ENCODE measurements at regions not wholly inside any gene's neighbourhood (a gene's known extent, or its start where the extent isn't known, plus 50 kb on each side); places are given as distances from the start of the nearest gene placed in this dataset.

DNA sequence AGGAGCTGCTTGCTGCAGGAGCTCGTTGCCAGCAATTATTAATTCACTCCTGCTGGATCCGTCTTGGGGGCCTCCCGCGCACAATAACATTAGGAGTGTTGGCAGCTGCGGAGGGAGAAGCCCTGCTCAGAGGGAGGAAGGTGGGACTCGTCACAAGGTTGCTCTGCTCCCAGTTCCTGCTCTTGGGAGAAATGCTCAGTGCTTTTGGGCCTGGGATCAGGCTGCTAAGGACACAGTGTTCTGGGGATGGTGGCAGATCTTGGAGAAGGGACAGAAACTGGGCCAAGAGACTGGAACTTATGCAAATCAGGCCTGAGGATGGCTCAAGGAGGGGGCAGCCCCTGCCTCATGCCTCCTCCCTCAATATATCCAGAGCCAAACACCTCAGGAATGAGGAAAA is 78.9 kb upstream of the OLFM4 start:
- H3K36me3 Mint-ChIP-seq (ENCODE audit: low read depth) = no peaks in the 10 kb centered on the region
- H3K27me3 Mint-ChIP-seq = no peaks in the 10 kb centered on the region
- POLR2A ChIA-PET = no interaction called here
- DNase-seq (no peak), ATAC-seq (ENCODE audit: low read depth) (no peak)
- H3K9me3 Mint-ChIP-seq = peaks cover 6% of the 10 kb centered on the region
- CTCF ChIA-PET = no interaction called here
- H3K27ac Mint-ChIP-seq = no peak overlapping the region
- H3K4me1 Mint-ChIP-seq = no peaks in the 10 kb centered on the region
- intact Hi-C loops (cut with micrococcal nuclease) = no loop called here
- no peak overlapping the region for H3K4me3 Mint-ChIP-seq
- TF ChIP-seq, protein P1, sequence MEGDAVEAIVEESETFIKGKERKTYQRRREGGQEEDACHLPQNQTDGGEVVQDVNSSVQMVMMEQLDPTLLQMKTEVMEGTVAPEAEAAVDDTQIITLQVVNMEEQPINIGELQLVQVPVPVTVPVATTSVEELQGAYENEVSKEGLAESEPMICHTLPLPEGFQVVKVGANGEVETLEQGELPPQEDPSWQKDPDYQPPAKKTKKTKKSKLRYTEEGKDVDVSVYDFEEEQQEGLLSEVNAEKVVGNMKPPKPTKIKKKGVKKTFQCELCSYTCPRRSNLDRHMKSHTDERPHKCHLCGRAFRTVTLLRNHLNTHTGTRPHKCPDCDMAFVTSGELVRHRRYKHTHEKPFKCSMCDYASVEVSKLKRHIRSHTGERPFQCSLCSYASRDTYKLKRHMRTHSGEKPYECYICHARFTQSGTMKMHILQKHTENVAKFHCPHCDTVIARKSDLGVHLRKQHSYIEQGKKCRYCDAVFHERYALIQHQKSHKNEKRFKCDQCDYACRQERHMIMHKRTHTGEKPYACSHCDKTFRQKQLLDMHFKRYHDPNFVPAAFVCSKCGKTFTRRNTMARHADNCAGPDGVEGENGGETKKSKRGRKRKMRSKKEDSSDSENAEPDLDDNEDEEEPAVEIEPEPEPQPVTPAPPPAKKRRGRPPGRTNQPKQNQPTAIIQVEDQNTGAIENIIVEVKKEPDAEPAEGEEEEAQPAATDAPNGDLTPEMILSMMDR (IDR thresholded peaks at IDR 0.05) = no peak

DNA sequence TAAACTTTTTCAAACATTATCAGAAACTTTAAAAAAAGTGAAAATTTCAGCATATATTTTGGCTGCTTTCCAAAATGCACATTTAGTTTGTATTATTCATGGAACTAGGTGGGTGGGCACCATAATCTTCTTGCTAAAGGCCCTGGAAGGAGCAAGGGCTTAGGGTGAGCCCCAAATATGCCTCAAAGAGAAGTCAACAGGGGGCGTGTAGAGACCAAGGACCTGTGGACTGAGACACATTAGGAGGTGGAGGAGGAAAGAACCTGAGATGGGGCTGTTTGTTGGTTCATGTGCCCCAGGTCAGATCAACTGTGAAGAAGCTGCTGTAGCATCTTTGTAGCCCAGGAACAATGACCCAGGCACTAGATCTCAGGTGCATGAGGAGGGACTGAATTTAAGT is 79.6 kb upstream of the OLFM4 start:
- TF ChIP-seq, protein P1 (IDR thresholded peaks at IDR 0.05) = no peak
- Mint-ChIP-seq H3K27ac (no peak overlapping the region), H3K4me1 (no peaks in the 10 kb centered on the region), H3K9me3 (peaks cover 6% of the 10 kb centered on the region), H3K4me3 (no peak overlapping the region), H3K36me3 (ENCODE audit: low read depth) (no peaks in the 10 kb centered on the region), H3K27me3 (no peaks in the 10 kb centered on the region)
- intact Hi-C loops (cut with micrococcal nuclease) = no loop called here
- POLR2A ChIA-PET = no interaction called here
- ATAC-seq (ENCODE audit: low read depth) = no peak
- no peak for DNase-seq
- CTCF ChIA-PET = no interaction called here

- ChIA-PET POLR2A (no interaction called here), CTCF (interaction anchor here (1.0 kb wide), 1 partner anchor 20 kb away, joined by 3 read pairs; no protein-coding TSS in a partner anchor)
- intact Hi-C loops (cut with micrococcal nuclease) = no loop called here
- Mint-ChIP-seq H3K27ac (no peak overlapping the region), H3K9me3 (peaks cover 6% of the 10 kb centered on the region), H3K36me3 (ENCODE audit: low read depth) (no peaks in the 10 kb centered on the region), H3K27me3 (no peaks in the 10 kb centered on the region), H3K4me1 (no peaks in the 10 kb centered on the region), H3K4me3 (no peak overlapping the region)
- TF ChIP-seq, protein P1 (IDR thresholded peaks at IDR 0.05) = no peak
- DNase-seq (no peak), ATAC-seq (ENCODE audit: low read depth) (peak; percentile 50)
These were observed 80.7 kb upstream of the OLFM4 start for GRCh38 chr13:52947921-52948373.

GRCh38 chr13:52945348-52945747 is 83.3 kb upstream of the OLFM4 start:
- ATAC-seq (ENCODE audit: low read depth) (no peak), DNase-seq (no peak)
- Mint-ChIP-seq H3K27ac (no peak overlapping the region), H3K9me3 (peaks cover 6% of the 10 kb centered on the region), H3K4me3 (no peak overlapping the region), H3K4me1 (no peaks in the 10 kb centered on the region), H3K27me3 (no peaks in the 10 kb centered on the region), H3K36me3 (ENCODE audit: low read depth) (no peaks in the 10 kb centered on the region)
- intact Hi-C loops (cut with micrococcal nuclease) = no loop called here
- ChIA-PET POLR2A (no interaction called here), CTCF (interaction anchor here (1.1 kb wide), 1 partner anchor 9 kb away, joined by 3 read pairs; no protein-coding TSS in a partner anchor)
- TF ChIP-seq, protein P1 (IDR thresholded peaks at IDR 0.05) = no peak

DNA sequence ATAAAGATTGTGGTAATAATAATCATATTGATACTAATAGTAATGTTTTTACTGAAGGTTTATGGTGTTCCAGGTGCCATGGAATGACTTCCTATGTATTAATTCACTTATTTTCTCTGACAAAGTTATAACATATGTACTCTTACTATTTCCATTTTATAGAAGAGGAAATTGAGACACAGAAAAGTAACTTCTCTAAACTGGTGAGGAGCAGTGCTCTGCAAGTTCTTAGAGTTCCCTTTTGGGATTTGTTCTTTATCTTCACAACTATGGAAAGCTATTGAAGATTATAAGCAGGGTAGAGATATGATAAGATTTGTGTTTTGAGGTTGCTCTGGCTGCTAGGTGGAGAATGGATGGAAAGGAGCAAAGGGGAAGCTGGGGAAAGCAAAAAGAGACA is 83.9 kb upstream of the OLFM4 start:
- POLR2A ChIA-PET = no interaction called here
- ATAC-seq (ENCODE audit: low read depth) (no peak), DNase-seq (no peak)
- CTCF ChIA-PET = interaction anchor here (1.1 kb wide), 1 partner anchor 10 kb away, joined by 3 read pairs; no protein-coding TSS in a partner anchor
- H3K4me1 Mint-ChIP-seq = no peaks in the 10 kb centered on the region
- no peak overlapping the region for H3K27ac Mint-ChIP-seq
- no peaks in the 10 kb centered on the region for H3K36me3 Mint-ChIP-seq (ENCODE audit: low read depth)
- intact Hi-C loops (cut with micrococcal nuclease) = no loop called here
- TF ChIP-seq, protein P1 (IDR thresholded peaks at IDR 0.05) = no peak
- H3K4me3 Mint-ChIP-seq = no peak overlapping the region
- H3K9me3 Mint-ChIP-seq = peaks cover 6% of the 10 kb centered on the region
- H3K27me3 Mint-ChIP-seq = no peaks in the 10 kb centered on the region
